Fibroblast of mammary gland (primary cell): ENCODE measurements at regions not wholly inside any gene's neighbourhood (a gene's known extent, or its start where the extent isn't known, plus 50 kb on each side); places are given as distances from the start of the nearest gene placed in this dataset.
A peak's percentile ranks its signal among the peaks of the same experiment; 100 is the strongest.

Source experiments
- DNase-seq: peaks from one replicate; pipeline ENCODE4 v3.0.0-alpha.2; 2010; ENCODE audit warnings: low read depth
- H3K4me3 ChIP-seq: 2 replicates; pipeline ENCODE4 v1.5.1; 2011; ENCODE audit warnings: low read depth, mild to moderate bottlenecking, low read length, moderate library complexity; ENCODE audit not compliant: control insufficient read depth
- TF ChIP-seq, protein P1 (sequence below): conservative IDR thresholded peaks from 2 replicates; pipeline ENCODE4 v1.5.1; 2011; ENCODE audit warnings: low read depth, low read length, inconsistent platforms; ENCODE audit not compliant: control insufficient read depth, insufficient read depth

DNA sequence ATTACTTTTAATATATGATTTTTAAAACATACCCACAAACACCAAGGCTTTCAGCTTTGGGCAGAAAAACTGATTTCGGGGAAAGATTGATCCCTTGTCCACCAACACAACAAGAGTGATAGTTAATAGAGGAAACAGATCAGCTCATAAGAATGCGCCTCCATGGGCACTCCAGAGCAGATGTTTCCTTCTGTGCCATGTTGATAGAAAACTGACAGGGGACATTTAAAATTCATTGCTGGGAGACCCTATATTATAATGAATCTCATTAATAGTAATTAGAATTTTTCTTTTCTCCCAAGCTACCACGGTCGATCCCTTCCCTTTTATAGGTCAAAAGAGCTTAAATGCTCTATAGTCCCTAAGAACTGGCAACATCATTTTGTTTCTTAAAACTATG is 431.2 kb downstream of the IRS2 start:
- no peak overlapping the region for H3K4me3 ChIP-seq
- DNase-seq, result no peak
- TF ChIP-seq, protein P1, sequence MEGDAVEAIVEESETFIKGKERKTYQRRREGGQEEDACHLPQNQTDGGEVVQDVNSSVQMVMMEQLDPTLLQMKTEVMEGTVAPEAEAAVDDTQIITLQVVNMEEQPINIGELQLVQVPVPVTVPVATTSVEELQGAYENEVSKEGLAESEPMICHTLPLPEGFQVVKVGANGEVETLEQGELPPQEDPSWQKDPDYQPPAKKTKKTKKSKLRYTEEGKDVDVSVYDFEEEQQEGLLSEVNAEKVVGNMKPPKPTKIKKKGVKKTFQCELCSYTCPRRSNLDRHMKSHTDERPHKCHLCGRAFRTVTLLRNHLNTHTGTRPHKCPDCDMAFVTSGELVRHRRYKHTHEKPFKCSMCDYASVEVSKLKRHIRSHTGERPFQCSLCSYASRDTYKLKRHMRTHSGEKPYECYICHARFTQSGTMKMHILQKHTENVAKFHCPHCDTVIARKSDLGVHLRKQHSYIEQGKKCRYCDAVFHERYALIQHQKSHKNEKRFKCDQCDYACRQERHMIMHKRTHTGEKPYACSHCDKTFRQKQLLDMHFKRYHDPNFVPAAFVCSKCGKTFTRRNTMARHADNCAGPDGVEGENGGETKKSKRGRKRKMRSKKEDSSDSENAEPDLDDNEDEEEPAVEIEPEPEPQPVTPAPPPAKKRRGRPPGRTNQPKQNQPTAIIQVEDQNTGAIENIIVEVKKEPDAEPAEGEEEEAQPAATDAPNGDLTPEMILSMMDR, result no peak

DNA sequence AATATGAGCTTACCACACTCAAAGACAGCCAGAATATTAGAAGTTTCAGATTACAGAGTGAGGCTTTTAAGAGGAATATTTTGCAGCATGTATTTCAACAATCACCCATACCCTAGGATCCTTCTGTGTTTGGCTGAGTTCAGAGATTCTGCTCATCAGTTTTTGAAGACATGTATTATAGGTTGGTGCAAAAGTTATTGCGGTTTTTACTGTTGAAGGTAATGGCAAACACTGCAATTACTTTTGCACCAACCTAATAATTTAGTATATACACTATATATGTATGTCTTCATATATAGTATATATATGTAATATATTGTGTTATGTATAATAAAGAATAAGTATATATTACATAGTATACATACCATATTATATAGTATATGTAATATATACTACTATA is 435.1 kb downstream of the IRS2 start:
- no peak overlapping the region for H3K4me3 ChIP-seq
- no peak for DNase-seq
- TF ChIP-seq, protein P1, result no peak

DNA sequence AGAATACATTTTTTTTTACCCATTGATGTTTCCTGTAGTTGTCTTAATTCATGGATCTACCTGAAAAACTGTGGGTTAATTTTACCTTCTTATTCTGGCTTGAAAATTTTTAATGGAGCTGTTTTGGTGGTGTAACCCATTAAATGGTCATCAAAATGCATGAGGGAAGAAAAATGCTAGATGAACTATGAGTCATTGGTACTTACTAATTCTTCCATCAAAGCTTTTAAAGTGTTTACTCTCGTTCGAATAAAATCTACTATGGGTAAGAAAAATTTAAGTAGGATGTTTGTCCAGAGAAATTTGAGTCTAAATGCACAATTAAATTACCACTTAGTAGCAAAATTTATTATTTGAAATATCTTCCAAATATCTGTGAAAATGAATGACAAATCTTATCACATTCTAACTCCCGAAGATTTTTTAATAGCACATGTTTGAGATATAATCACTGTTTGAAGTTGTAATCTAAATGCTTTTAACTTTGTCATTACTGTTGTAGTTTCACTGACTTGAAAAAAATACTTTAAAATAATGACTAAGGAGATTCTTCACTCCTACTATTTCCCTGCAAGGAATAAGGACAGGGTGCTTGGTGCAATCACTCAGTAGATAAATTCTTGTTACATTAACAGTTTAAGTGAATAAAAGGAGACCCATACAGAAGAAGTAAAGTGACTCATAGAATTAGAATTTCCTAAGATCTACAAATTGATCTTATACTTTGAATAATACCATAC is 437.7 kb downstream of the IRS2 start:
- TF ChIP-seq, protein P1, result no peak
- no peak overlapping the region for H3K4me3 ChIP-seq
- peak; percentile 62 for DNase-seq

DNA sequence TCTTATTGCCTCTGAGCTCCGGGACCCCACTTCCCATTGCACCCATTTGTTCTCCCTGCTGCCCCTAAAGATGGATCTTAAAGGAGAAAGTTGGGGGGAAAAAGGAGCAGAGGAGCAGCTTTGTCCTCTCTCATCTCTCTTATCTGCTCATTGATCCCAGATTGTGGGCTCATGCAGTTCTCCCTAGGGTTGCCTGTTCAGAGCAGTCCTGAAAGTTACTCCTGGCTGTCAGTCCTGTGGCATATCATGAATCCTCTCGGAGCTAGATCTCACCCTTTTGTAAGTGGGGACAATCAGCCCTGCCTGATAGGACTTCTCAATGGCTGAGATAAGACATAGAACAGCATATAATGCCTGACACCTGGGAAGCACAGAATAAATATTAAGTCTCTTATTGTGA is 440.3 kb downstream of the IRS2 start:
- no peak overlapping the region for H3K4me3 ChIP-seq
- no peak for DNase-seq
- TF ChIP-seq, protein P1, result no peak

DNA sequence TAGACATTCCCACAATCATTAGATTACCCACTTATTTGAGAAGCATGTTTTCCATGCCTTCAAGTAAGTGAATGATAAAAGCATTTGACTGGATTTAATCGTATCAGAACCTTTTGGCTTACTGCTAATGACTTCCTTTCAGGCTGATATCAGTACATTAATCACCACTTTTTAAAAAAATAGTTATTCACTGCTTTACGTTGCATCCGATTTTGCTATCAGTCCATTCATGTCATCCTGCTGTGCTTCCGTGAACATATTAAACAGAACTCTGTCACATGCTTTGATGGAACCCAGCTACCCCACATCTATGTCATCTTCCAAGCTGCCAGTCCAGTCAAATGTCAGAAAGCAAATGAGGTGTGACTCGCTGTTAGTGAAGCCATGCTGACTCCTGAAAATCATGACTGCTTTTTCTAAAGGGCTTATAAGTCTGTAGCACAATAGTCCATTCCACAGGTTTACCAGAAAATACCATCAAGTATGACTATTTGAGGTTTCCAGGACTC is 440.9 kb downstream of the IRS2 start:
- TF ChIP-seq, protein P1, result no peak
- no peak overlapping the region for H3K4me3 ChIP-seq
- DNase-seq, result peak; percentile 61

DNA sequence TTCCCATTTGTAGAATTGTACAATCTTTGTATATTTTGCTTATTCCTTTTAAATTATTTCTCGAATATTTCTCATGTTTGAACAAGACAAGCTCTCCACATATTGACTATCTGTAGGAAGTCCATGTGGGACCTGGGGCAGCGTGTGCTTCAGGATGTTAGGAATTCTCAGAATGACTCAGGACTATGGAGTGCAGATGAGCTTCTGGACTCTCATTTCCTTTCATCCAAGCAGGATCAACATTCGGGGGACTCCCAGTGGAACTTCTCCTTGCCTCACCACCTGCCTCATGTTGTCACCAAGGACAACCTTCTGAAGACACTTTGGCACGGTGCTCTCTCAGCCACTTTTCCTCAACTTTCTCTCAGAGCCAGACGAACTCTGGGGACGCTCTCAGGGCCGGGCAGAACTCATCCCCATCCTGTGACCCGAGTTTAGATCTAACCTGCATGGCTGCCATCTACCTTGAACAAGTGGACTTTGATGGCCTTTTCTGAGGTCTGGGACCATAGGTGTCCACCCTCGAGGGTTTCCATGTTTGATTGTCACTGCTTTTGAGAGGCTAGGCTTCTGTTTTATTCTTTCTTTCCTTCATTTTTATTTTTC is 441.7 kb downstream of the IRS2 start:
- TF ChIP-seq, protein P1, result no peak
- H3K4me3 ChIP-seq, result no peak overlapping the region
- DNase-seq, result peak; percentile 65

DNA sequence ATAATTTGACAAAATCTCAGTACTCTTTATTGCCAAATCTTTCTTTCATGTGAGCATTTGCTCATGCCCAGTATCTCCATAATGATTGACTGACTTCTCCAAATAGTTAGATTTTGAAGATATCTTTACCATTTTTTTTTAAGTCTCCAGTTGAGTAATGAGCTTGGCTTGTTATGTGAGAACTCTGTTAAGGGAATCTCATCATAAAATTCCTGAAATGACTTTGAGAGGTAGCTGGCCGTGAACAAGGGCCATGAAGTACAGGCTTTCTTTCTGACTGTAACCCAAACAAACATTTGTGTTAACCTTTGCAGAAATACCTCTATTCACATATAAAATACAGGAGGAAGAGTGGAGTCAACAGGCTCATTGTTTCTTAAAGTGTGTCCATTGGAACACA is 449.7 kb downstream of the IRS2 start:
- peak; percentile 68 for DNase-seq
- H3K4me3 ChIP-seq, result no peak overlapping the region
- TF ChIP-seq, protein P1, result no peak
